ENCODE measurements at regions not wholly inside any gene's neighbourhood (a gene's known extent, or its start where the extent isn't known, plus 50 kb on each side); places are given as distances from the start of the nearest gene placed in this dataset.

DNA sequence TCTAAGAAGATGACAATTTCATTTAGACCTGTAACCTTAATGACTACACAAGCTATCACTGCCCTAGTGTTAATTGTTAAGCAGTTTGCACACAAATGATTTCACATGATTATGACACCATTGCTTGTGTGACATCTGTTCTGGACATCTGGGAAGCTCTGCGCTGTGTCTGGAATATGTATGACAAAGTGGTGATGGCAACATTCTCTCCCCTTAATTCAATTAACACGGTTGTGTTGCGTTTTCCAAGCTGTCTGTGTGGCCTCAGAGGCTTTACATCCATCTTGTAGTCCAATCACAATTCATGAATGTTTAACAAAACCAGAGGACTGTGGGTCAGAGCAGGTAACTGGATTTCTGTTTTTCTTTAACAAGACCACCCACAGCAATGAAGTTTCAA is 204.4 kb downstream of the COG6 start:
- no peak for FAIRE-seq

DNA sequence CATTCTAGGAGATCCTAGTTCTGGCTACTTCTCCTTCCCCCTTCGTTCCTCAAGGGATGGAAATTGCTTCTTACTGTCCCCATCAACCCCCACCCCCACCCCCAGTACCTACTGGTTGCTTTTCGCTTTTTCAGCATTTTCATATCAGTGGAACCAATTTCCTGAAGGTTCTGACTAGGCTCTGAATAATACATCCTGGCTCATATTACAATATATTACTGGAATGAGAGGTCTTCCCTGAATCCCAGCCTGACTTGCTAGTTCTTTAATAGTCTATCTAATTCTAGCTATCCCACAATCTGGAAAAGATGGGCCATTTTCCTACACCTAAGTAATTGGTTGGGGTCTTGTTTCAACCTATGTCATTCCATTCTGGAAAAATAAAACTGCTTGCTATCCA is 207.4 kb downstream of the COG6 start:
- FAIRE-seq = no peak

DNA sequence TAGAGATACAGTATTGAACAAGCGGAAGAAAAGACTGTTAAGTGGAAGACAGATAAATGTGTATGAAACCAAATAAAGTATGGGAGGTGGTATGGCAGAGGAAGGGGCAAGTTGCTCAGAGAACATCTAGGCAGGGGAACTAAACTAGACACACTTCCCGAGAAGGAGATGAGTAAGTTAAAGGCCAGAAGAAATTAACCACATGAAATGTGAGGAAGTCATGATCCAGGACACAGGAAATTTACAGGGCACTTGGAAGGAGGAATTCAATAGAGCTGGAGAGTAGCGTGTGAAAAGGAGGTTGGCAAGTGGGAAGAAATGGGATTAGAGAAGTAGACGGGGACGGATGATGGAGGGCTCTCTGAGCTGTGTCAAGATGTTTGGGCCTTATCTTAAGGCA is 208.8 kb downstream of the COG6 start:
- FAIRE-seq = no peak

DNA sequence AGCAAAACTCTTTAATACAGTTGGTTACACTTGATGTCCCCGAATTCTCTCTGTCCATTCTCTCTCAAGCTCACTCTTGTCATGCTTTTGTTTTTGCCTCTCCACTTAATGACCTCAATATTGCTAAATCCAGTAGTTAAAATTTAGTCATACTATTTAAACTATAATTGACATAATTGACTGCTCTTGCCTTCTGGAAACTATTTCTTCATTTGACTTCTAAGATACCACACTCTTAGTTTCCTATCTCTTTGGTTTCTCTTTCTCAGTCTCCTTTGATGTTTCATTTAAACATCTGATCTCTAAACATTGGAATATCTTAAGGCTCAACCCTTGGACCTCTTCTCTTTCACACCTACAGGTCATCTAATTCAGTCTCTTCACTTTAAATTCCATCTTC is 211.3 kb downstream of the COG6 start:
- no peak for FAIRE-seq

DNA sequence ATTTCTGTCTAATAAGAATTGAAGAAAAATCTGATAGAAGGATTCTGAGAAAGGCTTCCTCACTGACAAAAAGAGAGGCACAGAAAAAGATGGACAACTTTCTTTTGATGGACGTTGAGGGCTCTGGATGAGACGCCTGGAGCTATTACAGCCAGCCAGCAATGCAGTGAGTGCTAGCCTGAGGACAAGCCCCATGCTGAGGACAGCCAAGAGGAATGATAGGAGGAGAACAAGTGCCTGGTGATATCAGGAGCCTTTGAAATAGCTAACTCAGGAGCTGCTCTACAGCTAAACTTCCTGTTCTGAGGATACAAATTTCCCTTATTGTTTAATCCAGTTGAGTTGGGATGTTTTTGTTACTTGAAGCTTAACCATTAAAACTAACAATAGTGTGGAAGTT is 212.3 kb downstream of the COG6 start:
- no peak for FAIRE-seq

DNA sequence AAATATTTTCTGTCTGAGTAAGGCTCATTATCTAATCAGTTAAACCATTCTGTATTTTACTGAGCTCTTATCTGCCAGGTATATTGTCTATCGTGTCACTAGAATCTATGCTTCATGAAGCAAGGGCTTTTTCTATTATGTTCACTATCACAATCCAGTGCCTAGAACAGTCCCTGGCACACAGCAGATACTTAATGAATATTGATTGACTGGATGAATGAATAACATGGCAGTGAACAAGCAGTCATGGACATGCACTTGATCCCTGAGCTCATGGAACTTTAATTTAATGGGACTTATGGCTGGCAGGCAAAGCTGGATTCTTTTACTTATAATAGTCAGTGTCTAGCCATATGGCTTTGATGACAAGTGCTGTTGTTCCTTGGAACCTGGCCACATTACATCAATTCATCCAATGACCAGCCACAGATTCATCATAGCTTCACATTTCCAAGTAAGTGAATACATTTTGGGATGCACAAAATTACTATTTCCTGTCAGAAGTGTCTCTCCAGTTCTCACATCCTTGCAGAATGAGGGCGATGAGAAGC is 214.8 kb downstream of the COG6 start:
- no peak for FAIRE-seq

DNA sequence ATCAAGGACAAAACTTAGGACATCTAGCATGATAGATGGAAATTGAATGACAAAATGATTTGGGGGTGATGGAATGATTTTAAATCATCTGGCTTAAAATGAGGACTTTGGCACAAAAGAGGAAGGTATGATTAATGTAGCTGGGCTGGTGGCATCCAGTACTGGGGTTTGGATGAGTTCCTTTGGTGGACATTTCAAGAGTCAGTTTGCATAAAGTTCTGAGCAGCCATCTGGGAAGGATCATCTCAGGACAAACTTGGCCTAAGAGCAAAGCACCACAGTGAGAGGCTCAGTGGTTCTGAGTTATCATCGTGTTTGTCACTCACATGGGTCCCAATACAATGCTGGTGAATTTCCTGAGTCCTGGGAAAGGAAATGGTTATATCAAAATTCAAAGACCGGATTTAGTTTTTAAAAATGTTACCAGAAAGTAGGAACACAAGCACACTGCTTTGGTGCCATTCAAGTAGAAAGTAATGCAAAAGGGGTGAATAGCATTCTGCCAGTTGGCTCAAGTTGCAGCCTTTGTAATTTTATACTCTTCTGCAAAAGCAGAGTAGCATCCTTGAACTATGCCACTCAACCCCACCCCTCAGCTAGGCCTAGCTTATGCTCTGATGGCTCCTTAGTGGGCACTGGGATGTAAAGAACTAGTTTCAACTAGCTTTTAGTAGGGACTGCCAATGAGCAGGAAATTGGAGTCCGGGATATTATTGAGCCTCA is 219.0 kb downstream of the COG6 start:
- FAIRE-seq = no peak

DNA sequence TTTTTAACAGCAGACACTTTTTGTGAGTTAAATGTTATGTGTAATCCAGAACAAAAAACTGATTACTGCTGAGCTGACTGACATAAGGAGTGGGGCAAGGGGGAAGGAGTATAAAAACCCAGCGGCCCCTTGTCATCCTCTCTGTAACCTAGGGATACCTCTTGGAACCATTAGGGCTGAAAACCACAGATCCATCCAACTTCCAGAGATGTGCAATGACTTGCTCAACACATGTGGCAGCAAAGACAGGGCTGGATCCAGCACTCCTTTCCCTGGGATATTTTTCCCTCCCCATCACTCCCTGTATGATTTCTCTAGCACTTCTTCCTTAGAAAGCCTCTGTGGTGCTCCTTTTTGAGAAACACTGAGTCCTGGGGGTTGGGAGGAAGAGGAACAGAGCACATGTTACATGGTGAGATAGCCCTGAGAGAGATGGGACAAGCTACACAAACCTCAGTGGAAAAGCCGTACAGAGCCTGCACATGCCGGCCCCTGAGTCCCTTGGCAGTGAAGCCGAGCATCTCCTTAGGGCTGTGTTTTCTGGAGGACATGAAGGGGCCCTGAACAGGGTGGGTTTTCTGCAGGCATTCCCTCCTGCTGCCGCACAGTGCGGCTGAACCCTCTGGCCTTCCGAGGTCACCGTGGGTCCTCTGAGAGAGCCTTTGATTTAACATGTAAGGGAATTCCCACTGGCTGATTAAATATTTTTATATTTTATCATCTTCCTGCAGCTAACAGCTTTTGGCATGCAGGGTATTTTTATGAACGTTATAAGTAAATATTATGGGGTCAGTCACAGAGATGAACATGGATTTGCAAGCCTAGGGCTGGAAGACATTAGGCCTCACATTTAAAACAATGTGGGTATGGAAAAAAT is 219.9 kb downstream of the COG6 start:
- FAIRE-seq = no peak

DNA sequence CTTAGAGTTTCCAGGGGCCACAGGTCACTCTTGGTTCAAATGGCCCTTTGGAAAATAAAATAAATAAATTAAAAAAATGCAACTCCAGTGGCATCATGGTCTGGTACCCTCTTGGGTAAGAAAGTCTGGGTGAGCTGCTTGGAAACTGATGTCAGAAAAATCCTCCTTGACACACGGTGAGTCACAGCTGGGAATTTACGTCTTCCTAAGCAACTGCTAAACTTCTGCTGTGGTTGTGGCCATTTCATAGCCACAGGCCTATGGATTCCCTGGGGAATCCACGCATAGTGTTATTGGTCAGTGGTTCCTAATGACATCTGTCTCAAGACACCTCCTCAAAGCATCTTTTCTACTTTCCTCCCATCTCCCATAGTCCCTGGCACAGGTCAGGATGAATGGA is 220.8 kb downstream of the COG6 start:
- FAIRE-seq = no peak

DNA sequence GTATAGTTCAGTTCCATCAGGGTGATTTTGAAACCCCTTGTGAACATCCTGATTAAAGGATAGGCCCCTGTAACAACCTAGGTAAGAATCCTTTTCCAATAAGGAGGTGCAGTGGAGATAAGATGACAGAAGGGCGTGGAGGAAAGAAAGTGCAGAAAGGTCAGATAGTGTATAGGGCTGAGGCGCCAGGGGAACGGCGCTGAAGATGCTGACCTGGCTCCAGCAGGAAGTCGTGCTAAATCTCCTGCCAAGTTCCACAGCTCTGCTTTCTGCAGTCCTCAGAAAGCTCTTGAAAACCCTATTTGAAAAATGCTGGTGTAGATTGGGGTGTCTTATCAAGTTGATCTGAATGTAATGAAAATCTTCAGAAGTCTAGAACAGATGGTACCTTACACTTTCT is 221.7 kb downstream of the COG6 start:
- no peak for FAIRE-seq

DNA sequence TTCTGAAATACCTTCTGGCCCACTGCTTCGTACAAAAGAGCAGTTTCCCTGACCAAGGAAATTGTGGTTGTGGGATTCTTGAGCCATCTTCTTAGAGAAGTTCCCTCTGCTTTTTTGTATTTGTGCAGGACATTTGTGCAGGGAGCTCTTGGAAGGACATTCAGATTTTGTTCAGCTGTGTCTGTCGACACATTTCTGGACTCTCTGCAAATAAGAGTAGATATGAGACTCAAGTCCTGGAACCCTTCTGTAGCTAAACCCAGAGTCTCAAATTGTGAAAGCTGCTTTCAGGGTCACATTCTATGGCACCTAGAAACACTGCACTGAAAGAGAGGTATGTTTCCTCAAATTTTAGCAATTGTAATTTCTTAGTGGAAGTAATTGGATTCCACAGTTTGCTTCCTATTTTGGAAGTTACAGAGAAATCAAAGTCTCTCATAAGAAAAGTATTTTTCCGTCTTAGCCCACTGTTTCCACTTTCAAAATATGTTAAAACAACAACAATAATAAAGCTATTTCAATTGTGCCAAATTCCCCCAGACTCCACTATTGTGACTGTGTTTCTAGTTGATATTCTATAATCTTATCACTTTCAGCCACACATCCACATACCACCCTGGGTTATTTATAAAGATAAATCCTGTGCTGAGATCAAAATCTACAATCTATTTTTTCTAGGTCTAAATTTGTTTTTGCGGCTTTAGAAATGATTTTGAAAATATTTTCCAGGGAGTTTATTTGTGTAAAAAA is 224.0 kb downstream of the COG6 start:
- no peak for FAIRE-seq

DNA sequence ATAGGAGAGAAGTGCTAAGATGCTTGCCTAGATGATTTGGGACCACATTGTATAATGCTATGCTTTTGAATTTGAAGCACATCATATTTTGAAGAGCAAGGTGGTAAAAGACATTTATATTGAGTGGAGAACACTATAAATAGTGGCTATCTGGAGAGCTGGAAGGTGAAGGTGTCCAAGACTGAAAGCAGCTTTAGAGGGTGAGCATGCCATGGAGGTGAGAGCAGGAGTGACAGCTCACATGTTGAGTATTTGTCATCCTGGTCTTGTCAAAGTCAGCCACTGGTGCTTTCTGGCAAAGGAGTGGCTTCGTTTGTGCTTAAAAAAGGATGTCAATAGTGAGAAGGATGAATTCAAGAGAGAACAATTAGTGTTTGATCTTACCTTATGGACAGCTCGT is 225.9 kb downstream of the COG6 start:
- FAIRE-seq = no peak

DNA sequence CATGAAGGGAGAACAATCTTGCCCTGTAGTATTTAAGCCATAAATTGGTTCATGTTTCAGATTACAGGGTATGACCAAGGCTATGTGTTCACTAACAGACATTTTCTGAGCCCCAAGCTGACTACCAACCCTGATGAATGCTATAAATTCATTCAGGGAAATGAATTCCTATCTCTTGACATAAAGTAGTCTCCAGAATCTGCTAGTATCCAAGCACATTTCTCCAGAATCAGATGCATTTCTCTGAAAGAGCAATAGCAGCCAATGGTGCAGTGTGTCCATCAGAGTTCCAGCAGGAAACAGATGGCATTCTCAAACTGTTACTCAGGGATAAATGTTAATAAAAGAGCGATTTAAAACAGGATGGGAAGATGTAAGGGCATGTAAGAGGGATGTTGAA is 226.4 kb downstream of the COG6 start:
- no peak for FAIRE-seq

DNA sequence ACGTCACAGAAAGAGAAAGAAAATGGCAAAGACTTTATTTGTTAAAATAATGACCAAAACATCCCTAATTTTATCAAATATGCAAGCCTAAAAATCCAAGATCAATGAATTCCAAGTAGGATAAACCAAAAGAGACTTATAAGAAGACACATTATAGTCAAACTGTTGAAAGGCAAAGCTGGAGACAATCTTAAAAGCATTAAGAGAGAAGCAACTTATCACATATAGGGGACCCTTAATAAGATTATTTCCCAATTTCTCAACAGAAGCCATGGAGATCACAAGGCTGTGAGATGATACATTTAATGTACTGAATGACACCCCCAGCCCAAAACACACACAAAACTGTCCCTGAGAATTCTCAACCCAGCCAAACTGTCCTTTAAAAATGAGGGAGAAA is 228.7 kb downstream of the COG6 start:
- no peak for FAIRE-seq

DNA sequence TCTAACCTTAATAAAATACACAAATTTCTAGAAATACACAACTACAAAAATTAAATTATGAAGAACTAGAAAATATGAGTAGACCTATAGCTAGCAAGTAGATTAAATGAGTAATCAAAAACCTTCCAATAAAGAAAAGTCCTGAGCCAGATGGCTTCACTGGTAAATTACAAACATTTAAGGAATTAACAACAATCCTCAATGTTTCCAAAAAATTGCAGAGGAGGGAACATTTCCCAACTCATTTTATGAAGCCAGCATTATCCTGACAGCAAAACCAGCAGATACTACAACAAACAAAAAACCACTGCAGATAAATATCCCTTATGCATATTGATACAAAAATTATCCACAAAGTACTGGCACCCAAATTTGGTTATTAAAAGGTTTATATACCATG is 230.9 kb downstream of the COG6 start:
- FAIRE-seq = no peak

DNA sequence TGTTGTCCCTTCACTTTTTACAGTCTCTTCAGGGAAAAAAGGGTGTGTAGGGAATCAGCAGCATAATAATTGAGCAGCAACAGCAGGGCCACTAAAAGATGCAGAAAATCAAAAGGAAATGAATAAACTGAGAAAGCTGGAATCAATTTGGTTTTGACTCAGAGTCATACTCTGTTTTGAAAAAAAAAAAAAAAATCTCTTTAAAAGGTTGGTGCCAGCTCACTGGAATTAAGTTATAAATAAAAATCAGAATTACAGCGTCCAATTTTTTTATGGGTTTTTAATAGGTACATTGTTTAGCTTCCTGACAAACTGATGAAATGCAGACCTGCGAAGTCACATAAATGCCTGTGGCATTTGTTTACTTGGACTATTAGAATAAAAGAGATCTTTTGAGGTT is 231.9 kb downstream of the COG6 start:
- FAIRE-seq = no peak

DNA sequence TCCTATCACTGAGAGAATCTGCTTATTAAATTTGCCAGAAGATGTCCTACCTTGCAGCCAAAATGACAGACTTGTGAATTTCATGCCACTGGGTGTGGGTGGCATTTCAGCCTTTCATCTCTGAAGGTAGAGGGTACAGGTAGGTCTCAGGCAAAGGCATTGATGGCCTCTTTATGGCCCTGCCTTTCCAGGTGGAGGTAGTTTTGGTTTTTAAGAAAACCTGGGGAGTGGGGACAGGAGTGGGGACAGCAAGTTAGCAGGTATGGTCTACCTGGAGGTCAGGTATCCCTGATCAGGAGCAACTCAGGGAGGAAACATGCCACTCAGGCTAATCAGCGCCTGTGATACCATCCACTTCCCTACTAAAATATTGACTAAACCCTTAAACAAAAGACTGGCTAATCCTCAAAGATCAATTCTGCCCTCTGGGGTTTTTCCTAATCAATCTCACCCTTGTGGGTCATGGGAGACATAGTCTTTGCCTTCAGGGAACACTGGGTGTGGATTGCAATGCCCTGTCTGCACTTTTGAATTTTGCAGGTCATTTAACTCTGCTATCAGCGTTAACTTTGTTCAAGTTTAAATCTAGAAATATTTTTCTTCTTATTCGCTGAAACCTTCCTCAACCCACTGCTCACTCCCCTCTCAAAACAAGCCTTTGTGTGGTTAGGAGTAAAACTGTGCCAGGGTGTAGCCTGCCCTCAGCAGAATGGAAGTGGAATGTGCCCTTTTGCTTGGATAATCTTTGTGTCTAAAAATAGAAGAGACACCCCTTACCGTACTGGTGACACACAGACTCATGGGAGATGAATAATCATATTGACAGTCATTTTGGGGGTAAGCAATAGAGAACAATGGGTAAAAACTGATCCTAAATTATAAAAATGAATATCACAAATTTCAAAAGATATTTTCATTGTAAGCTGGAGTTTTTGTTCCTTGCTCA is 233.7 kb downstream of the COG6 start:
- no peak for FAIRE-seq

DNA sequence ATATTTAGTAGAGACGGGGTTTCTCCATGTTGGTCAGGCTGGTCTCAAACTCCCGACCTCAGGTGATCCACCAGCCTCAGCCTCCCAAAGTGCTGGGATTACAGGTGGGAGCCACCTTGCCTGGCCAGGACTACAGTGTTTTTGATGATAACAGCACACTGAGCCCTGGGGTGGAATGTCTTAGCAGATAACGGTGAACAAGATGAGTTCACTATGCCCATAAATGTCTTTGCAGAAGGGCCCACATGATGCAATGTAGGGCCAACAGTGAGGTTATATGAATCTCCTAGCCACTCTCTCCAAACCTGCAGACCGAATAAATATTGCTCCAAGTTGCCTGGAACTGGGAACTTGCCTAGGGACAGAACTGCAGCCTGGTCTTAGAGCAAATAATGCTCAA is 235.1 kb downstream of the COG6 start:
- FAIRE-seq = no peak

DNA sequence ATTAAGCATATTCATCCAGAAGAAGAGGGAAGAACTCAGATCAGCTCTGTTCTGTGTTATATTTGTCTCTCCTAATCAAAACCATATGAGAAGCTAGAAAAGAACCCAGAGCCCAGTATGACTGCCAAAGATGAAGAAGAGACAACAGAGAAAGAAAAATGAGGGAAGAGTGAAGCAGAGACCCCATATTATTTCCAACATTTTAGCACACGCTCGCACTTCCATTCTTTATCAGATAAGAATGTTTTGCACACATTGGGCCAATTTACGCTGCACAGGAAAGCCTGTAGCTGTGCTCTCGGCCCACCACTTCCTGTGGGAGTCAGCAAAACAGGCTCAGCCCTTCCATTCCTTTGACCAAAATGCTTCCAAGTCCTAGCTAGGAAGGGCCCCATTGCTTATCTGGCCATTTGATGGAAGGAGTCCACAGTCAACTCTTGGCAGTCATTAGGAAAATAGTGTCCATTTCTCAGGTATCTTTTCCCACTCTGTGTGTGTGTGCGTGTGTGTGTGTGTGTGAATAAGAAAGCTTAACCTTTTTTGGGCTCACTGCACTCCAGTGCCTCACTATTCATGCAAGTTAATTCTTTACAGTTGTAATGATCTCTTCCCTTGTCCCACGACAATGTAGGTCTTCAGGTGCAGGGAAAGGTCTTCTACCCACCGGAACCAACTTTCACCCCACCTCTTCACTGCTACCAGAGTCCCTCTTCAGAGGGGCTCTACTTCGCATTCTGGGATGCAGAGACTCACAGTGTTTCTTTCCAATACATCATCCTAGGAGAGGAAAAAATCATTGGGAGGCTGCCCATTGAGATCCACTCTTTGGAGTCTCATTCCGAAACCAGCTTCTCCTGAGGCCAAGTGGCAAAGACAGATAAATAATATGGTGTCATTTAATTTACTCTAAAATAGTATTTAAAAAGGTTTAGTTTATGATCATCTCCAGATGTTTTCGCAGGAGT is 237.5 kb downstream of the COG6 start:
- FAIRE-seq = no peak

DNA sequence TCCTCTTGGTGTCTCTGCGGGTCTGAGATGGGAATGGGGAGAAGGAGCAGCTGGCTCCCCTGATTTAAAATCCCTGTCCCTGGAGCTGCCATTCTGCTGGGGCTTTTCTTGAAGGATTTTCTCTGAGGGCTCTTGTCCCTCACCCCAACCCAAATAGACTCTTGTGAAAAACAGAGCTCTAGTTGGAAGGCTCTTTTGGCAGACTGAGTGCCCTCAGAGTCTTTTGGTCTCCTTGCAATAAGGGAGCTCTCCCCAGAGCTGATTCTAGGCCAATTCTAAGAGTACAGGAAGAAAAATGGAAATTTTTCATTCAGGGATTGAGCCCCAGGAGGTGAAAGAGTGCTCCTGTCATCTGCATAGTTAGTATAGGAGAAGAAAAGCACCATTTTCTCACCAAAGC is 238.3 kb downstream of the COG6 start:
- no peak for FAIRE-seq

DNA sequence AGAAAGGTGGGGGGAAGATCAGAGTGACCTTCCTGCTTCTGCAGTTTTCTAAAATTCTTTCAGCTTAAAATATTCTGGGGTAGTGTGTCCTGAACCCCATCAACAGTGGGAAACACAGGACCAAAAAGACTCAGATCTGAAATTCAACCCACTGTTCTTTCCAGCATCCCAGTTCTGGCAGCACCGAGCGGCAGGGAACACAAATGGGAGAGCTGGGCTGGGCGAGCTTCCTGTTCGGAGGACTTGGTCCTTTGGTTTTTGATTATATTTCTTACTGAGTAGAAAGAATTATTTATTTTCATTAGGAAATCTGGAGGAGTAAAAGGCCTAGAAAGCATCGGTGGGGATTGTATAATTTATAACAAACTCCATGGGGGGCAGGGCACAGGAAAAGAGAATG is 239.1 kb downstream of the COG6 start:
- no peak for FAIRE-seq
